22Rv1 (cell line): ENCODE measurements at regions not wholly inside any gene's neighbourhood (a gene's known extent, or its start where the extent isn't known, plus 50 kb on each side); places are given as distances from the start of the nearest gene placed in this dataset.

ENCODE experiments used
- ZFX ChIP-seq: fragments of 450-650 bp; IDR thresholded peaks from 2 replicates; pipeline ENCODE4 v1.6.1; 2017; ENCODE audit warnings: antibody characterized with exemption, borderline replicate concordance
- TF ChIP-seq, protein P1 (sequence below): fragments of 450-650 bp; IDR thresholded peaks from 2 replicates; pipeline ENCODE4 v1.5.1; 2017; ENCODE audit warnings: mild to moderate bottlenecking

DNA sequence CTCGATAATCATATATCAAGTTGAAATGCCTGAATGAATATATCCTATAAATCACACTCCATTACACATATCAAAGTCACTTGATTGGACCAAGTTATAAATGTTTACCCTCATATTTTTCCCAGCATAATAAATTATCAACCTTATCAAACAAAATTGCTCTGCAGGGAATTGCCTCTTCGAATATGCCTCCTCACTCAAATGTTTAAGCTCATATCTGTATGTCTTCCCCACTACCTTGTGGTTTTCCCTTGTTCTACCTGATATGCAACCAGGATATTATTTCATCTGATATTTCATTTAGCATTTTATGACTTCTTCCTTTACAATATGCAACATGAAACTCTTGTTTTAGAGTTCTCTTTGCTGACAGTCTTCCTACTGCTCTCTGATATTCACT, 226.4 kb downstream of the RASSF9 start:
- TF ChIP-seq, protein P1, sequence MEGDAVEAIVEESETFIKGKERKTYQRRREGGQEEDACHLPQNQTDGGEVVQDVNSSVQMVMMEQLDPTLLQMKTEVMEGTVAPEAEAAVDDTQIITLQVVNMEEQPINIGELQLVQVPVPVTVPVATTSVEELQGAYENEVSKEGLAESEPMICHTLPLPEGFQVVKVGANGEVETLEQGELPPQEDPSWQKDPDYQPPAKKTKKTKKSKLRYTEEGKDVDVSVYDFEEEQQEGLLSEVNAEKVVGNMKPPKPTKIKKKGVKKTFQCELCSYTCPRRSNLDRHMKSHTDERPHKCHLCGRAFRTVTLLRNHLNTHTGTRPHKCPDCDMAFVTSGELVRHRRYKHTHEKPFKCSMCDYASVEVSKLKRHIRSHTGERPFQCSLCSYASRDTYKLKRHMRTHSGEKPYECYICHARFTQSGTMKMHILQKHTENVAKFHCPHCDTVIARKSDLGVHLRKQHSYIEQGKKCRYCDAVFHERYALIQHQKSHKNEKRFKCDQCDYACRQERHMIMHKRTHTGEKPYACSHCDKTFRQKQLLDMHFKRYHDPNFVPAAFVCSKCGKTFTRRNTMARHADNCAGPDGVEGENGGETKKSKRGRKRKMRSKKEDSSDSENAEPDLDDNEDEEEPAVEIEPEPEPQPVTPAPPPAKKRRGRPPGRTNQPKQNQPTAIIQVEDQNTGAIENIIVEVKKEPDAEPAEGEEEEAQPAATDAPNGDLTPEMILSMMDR: no peak
- TF ChIP-seq ZFX: no peak
